GM21447 (cell line): ENCODE measurements at regions not wholly inside any gene's neighbourhood (a gene's known extent, or its start where the extent isn't known, plus 50 kb on each side); places are given as distances from the start of the nearest gene placed in this dataset.

Experiments used
- ATAC-seq: cut with Tn5 transposase; IDR thresholded peaks from one replicate; pipeline ENCODE4 v1.9.1; 2021; ENCODE audit not compliant: unreplicated experiment

DNA sequence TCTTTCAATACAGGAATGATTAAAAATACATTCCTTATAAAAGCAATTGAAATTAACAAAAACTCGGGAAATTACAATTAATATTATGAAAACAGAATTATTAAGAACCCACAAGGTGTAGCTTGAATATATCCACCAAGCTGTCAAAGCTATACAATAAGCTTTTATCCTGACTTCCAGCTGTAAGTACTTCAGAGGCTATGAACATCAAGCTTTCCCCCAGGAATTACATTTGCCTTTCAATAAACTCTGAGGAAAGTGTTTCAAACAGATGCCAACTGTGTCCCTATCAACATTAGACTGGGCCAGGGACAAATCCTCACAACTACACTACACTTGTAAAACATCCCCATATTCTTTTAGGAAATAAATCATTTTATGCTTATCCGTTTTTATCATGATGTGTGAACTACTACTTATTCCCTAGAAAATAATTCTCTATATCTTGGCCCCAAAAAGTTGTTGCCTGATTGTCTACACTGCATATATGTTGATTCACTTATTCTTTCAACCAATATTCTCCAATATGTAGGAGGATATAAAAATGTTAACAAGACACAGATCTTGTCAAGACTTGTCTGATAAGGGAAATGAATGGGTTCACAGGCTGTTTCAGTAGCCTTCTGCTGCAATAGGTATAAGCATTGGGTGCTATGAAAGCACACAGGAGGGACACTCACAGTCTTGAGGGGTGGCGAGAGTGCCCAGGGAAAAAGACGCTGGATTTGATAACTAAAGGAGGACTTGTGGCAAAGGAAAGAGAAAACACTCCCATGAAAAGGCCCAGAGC lies 494.1 kb downstream of the CENPC start:
- ATAC-seq: no peak

DNA sequence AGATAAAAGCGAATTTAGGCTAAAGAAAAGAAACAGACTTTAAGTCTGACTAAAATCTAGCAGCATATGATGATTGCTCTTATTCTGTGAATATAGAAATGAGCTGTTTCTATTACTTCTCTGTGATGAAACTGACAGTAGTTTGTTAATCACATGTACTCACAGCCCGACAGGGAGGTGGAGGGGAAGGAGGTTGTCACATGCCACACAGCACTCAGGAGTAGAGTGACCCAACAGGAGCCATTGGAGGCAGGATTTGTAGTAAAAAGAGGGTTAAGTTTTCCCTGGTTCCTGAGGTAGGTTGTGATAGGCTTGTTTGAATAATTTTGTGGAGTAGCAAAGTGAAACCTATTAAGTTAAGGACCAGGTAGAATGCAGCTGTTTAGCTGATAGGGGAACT lies 495.9 kb downstream of the CENPC start:
- no peak for ATAC-seq

DNA sequence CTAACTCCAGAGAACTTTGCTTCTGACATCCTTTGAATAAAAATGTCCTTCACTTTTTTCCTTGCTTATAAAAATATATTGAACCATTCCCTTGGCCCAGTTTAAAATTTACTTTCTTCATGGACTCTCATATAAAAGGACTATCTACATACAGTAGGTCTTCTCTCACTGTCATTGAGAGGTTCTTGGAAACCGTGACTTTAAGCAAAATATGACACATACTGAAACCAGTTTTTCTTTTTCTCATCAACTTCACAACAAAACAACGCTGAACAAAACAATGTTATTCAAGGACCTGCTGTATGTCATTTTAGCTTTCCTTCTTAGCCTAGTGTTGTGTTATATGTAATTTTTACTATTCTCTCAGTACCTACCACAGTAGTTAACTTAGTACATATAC lies 496.8 kb downstream of the CENPC start:
- ATAC-seq: no peak

DNA sequence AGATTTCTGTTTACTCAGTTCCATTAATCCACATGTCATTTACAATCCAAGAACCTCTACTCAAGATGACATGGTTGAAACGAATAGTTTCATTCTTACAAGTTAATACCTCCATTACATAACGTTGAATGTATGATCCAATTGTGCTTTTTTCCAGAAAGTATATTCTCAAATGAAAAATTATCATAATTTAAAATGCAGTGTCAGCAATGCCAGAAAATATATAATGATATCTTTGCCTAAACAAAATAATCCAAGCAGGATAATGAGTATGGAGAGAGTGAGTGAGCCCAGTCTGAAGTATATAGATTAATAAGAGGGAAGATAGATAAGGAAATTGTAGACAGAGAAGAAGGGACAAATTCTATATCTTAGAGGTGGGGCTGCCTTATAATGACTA lies 505.0 kb downstream of the CENPC start:
- ATAC-seq: no peak

DNA sequence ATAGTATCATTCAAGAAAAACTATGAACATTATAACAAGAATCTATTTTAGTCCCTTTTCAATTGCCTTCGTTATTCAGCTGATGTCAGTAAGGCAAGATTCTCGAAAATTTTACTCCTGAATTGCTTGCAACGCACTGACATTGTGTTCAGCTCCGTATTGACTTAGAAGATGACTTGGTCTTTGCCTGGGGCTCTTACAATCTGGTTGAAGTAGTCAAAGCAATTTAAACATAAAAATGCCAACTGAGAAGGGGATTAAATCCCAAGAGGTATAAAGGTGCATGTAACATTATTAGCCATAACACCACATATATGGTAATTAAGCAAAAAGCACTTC lies 507.1 kb downstream of the CENPC start:
- ATAC-seq: no peak

DNA sequence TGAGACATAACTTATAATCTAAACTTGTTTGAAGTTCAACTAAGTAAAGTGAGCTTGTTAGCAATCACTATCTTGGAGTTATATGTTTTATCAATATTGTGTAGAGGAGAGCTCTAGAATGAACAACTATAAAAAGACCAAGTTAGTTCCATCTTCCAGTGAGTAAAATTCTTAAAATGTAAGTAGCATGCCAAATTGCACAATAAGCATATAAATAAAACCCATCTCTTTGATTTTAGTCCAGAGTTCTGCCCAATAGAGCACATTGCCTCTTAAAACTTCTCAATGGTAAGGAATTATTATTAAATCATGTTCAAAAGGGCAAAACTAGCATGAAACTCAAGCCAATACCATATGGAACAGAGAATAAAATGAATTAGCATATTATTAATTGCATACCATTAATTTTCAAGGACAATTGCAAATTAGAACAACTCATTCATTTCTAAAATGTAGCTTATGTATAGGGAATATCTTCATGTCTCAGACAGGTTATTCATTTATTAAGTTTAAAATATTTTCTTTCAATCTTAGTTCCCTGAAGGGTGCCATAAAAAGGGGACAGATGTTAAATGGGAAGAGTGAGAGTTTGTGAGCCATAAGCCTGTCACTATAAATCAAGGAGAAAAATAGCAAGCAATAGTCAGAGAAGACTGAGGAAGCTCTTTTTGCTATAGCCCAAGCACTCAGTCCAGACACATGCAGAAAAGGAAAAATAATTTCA lies 507.6 kb downstream of the CENPC start:
- ATAC-seq: no peak

DNA sequence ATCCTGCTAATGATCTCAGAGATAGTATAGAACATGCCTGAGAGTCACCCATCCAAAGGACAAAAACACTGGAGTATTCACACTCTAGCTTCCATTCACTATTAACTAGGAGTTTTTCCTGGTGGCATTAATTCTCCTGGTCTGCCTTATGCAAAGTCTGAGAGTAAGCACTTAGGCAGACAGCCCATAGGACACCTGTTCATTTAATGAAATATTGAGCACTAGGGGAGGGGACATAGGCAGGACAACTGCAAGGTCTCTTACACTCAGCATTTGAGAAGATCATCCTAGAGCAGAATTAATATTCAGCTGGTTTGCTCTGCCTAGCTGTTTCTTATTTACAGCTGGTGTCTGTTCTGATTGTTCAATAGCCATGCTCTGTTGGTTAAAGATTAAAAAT lies 508.5 kb downstream of the CENPC start:
- no peak for ATAC-seq

DNA sequence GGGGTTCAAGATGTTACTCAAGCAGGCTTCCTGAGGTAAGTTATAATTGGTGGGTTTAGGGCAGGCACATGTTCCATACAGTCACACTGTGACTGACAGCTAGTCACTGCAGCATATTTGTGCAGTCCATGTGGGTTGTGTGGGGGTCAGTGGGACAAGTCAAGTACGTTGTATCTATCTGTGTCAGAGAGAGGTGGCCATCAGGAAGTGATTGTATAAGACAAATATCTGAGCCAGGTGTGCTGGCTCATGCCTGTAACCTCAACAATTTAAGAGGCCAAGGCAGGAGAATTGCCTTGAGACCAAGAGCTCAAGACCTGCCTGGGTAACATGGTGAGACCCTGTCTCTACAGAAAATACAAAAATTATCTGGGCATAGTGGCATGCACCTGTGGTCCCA lies 509.3 kb downstream of the CENPC start:
- ATAC-seq: no peak

DNA sequence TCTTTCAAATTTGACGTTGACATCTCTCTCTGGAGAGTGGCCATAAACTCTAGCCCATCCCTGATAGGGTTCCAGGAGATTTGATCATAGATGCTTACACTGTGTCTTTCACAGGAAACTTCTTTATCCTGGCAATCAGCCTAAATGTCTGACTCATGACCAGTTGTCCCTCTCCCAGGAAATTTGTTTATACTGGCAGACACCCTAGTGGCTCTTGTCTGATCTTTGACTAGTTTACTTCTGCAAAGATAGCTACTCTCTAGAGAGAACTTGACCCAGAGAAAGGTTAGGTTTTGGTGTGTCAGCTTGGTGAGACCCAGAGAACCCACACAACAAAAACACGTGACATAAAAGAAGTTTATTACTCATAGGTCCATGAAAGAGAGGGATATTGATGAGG lies 509.8 kb downstream of the CENPC start:
- no peak for ATAC-seq

DNA sequence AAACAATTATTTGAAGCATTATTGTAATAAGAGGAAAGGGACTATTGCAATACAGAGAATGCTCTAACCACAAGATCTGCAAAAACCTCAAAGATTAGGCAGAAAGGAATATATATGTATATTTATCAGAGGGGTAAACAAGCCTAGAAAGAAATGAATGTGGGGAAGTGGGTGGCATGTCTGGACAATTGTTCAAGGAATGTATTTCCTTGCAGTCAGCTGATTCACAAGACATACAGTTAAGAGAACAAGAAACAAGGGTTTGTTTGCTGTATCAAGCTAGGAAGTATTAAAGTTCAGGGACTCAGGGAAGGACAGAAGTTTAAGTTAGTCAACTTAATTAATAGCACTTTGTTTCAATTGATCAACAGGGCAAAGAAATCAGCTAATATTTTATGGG lies 514.7 kb downstream of the CENPC start:
- ATAC-seq: no peak

DNA sequence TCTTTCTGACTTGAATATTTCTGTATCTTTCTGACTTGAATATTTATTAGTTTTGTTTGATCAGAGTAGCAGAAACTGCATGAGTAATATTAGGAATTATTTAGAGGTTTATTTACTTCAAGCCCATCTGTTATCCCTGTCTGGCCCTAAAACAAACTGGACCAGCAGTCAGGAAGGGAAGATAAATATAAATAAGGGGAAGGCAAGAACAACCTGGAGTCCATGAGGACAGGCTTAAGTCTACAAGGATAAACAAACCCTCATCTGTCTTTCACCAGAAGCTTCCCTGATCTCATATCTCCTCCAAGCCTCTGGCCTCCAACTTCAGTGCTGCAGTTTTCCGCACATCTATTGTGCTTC lies 524.9 kb downstream of the CENPC start:
- no peak for ATAC-seq

DNA sequence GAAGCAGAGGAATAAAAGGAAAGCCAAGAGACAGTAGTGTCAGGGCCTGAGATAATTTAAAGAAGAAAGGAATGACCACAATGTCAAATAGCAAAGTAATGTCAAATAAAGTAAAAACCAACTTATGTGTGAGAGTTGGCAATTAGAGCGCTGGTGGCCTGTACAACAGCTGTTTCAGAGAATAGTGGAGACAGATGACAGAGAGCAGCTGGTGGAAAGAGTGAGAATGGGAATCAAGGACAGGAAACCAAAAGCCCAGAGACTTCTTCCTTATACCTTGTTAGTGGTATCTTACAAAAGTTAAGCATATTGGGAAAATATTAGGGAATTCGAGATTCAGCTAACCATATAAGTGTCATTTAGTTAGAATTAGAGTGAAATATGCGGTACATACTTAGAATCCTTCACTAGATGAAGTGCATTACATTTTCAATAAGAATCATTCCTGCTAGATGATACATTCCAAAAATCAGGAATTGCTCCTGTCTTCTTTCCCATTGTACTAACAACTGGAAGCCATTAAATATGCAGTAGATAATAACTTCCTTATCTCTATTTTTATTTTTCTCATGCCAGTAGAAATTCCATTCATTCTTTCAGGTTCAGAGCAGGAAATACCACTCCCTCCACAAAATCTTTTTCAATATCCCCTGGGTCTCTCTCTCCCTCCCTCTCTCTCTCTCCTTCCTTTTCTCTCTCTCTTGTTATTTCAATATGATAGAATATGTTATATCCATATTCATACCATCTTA lies 525.4 kb downstream of the CENPC start:
- ATAC-seq: no peak

DNA sequence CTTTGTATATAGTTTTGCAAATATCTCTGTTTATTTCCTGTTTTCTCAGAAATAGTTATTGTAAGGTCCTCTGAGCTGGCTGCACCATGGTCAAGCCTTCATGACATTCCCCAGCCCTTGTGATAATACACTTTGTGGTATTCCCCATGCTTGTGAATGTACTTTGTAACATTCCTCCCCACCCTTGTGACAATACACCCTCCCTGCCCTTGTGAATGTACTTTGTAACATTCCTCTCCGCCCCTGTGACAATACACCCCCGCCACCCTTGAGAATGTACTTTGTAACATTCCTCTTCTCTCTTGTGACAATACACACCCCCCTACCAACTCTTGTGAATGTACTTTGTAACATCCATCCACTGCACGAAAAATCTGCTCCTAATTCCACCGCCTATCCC lies 530.7 kb downstream of the CENPC start:
- no peak for ATAC-seq

DNA sequence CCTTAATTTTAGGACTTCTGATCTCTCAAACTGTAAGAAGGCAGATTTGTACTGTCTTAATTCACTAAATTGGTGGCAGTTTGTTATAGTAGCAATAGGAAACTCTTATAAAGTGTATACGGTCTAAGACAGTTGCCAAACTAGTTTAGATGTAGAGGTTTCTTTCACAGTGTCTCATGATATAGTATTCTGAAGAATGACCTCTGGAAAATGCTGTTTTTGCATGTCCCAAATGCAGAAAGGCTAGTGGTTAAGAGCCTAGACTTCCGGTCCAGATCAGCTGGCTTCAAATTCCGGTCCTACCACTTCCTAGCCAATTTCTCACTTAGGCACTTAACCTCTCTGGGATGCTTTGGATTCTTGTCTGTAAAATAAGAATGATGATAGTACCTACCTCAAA lies 538.5 kb downstream of the CENPC start:
- no peak for ATAC-seq

DNA sequence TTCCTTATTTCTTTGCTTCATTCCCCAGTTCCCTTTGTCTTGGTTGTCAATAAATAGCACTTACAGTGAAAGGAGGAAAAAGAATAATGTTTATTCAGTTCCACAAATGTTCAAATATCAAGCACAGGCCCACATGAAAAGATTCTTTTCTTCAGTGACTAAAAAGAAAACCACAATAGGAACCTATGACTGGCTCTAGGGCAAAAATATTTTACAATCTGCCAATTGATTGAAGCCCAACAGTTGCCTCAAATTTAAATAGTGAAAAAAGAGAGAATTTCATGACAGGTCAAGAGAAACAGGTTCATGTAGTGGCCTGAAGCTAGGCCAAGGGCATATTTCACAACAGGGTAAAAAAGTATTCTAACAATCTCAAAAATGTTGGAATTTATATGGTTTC lies 553.8 kb downstream of the CENPC start:
- ATAC-seq: no peak

DNA sequence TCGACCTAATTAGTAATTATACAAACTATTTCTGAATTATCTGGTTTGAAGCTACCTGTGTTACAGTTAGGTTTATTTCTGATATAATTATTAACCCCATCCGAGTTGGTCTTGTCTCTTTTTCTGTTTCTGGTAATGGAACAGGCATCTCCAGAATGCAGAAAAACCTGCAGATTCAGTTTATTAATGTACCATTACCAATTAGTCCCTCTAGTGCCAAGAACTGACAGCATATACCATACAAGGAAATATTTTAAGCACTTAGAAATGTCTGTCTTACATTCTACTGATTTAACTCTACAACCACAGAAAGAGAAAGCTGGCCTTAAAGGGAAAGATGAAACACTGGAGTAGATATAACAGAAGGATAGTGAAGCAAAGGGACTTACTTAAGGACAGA lies 570.6 kb downstream of the CENPC start:
- ATAC-seq: no peak

DNA sequence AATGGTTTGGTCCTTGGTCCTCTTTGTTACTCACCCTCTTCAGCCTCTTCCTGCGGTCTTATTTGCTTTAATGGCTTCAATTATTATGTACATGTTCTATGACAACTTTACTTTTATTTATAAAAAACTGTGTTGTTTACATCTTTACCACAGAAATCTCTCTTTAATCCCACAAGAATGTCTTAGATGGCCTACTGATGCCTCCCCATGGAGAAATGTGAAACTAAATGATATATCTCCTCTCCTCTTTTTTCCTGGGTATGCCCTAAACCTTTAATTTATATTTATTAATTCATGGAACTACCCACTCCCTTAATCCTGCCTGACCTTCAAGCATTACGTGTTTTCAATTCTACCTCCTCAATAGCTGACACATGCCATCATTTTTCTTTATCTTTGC lies 573.2 kb downstream of the CENPC start:
- ATAC-seq: no peak

DNA sequence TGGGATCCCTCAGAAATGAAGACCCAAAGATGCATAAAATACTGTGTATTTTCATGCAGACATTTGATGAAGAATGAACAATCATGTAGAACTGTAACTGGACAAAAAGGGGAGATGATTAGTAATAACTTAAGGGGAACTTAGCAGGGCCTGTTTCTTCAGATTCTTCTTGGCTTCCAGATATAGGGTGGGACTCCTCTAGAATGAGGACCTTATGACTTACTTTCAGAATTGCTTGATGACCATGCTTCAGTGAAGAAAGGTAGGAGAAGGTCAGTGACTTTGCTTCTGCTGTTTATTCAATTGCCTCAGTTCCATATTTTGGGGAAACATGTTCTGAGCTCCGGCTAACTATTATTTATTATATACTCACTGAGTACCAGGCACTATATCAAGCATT lies 580.8 kb downstream of the CENPC start:
- ATAC-seq: no peak

DNA sequence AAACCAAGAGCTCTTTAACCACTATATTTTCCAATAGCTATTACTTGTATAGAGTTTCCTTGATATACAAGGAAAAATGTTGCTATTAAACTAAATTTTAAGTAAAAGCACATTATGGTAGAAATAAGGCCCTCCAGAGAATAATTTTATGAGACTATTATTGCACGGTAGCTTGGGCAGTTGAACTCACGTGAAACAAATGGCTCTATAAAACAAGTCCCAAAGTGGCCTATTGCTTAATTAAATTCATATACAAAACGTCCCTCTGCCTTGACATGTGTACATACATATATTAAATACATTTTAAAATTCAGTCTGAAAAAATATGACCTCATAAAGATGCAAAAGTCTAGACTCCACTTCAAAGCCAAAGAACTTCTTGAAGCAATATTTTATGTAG lies 582.2 kb downstream of the CENPC start:
- no peak for ATAC-seq

DNA sequence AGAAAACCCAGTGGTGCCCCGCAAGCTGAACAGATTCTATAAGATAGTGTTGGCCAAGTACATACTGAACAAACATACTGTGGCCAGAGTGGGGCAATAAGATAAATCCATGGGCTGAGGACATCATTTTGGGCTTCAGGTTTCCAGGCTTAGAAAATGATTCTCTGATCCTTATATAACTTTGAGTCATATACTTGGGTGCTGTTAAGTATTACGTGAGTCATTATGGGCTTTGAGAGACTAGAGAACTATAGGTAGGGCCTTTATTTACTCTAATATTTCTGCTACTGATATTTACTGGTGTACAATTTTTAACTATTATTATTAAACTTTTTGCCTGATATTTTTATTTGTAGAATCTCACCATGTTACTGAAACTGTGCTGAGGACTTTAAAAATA lies 586.1 kb downstream of the CENPC start:
- ATAC-seq: no peak

DNA sequence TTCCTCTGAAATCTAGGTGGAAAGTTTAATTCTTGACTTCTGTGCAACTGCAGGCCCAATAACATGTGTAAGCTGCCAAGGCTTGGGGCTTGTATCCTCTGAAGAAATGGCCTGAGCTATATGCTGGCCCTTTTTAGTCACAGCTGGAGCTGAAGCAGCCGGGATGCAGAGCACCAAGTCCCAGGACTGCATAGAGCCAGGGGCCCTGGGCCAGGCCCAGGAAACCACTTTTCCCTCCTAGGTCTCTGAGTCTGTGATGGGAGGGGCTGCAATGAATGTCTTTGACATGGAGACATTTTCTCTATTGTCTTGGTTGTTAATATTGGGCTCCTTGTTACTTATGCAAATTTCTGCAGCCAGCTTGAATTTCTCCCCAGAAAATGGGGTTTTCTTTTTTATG lies 588.5 kb downstream of the CENPC start:
- ATAC-seq: no peak

DNA sequence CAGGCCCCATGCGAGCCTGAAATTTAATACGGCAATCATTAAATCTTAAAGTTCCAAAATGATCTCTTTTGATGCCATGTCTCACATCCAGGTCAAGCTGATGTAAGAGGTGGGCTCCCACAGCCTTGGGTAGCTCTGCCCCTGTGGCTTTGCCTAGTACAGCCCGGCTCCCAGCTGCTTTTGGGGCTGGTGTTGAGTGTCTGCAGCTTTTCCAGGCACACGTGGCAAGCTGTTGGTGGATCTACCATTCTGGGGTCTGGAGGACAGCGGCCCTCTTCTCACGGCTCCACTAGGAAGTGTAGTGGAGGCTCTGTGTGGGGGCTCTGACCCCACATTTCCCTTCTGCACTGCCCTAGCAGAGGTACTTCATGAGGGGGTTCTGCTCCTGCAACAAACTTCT lies 588.9 kb downstream of the CENPC start:
- no peak for ATAC-seq
